Glutamatergic neuron (in vitro differentiated cells): ENCODE measurements at regions not wholly inside any gene's neighbourhood (a gene's known extent, or its start where the extent isn't known, plus 50 kb on each side); places are given as distances from the start of the nearest gene placed in this dataset.

ENCODE experiments used
- DNase-seq: peaks from one replicate; pipeline ENCODE4 v3.0.0; 2022
- H3K27ac Mint-ChIP-seq: one replicate; pipeline ENCODE4 v1.8.0; 2020; ENCODE audit warnings: mild to moderate bottlenecking, mixed read lengths, inconsistent platforms; ENCODE audit not compliant: unreplicated experiment
- H3K27me3 Mint-ChIP-seq: one replicate; pipeline ENCODE4 v1.8.0; 2020; ENCODE audit warnings: mild to moderate bottlenecking, moderate library complexity, mixed read lengths, inconsistent platforms; ENCODE audit not compliant: unreplicated experiment
- H3K36me3 Mint-ChIP-seq: one replicate; pipeline ENCODE4 v1.8.0; 2020; ENCODE audit warnings: mild to moderate bottlenecking, mixed read lengths, inconsistent platforms; ENCODE audit not compliant: unreplicated experiment
- H3K4me1 Mint-ChIP-seq: one replicate; pipeline ENCODE4 v1.8.0; 2020; ENCODE audit warnings: mild to moderate bottlenecking, low read depth, mixed read lengths, inconsistent platforms; ENCODE audit not compliant: unreplicated experiment
- H3K4me3 Mint-ChIP-seq: one replicate; pipeline ENCODE4 v1.8.0; 2020; ENCODE audit warnings: mild to moderate bottlenecking, mixed read lengths, inconsistent platforms; ENCODE audit not compliant: unreplicated experiment
- H3K9me3 Mint-ChIP-seq: one replicate; pipeline ENCODE4 v1.8.0; 2020; ENCODE audit warnings: mild to moderate bottlenecking, moderate library complexity, mixed read lengths, inconsistent platforms; ENCODE audit not compliant: unreplicated experiment
- CTCF ChIP-seq: fragments of 200-600 bp; sonication (generic); IDR thresholded peaks from one replicate; pipeline ENCODE4 v1.5.0; 2021; ENCODE audit not compliant: partially characterized antibody, unreplicated experiment

GRCh38 chr4:4794421-4794820, 65.0 kb upstream of the MSX1 start:
- Mint-ChIP-seq H3K4me3 (no peak overlapping the region), H3K4me1 (no peaks in the 10 kb centered on the region), H3K9me3 (no peaks in the 10 kb centered on the region), H3K36me3 (peaks cover 15% of the 10 kb centered on the region), H3K27ac (no peak overlapping the region), H3K27me3 (no peaks in the 10 kb centered on the region)
- no peak for DNase-seq
- TF ChIP-seq CTCF, result no peak

- Mint-ChIP-seq H3K27ac (no peak overlapping the region), H3K27me3 (no peaks in the 10 kb centered on the region), H3K4me1 (no peaks in the 10 kb centered on the region), H3K9me3 (peaks cover 3% of the 10 kb centered on the region), H3K36me3 (peaks cover 28% of the 10 kb centered on the region), H3K4me3 (no peak overlapping the region)
- no peak for DNase-seq
- TF ChIP-seq CTCF, result no peak
Observed at GRCh38 chr4:4792466-4792865, 67.0 kb upstream of the MSX1 start.

- no peak overlapping the region for H3K27ac Mint-ChIP-seq
- no peak for TF ChIP-seq CTCF
- H3K9me3 Mint-ChIP-seq, result peaks cover 3% of the 10 kb centered on the region
- H3K4me1 Mint-ChIP-seq, result no peaks in the 10 kb centered on the region
- H3K27me3 Mint-ChIP-seq, result no peaks in the 10 kb centered on the region
- no peak overlapping the region for H3K4me3 Mint-ChIP-seq
- peaks cover 30% of the 10 kb centered on the region for H3K36me3 Mint-ChIP-seq
- DNase-seq, result no peak
Observed at GRCh38 chr4:4791299-4792111, 68.0 kb upstream of the MSX1 start.

- TF ChIP-seq CTCF, result no peak
- Mint-ChIP-seq H3K9me3 (peaks cover 9% of the 10 kb centered on the region), H3K27me3 (no peaks in the 10 kb centered on the region), H3K27ac (no peak overlapping the region), H3K4me3 (no peak overlapping the region), H3K36me3 (peaks cover 34% of the 10 kb centered on the region), H3K4me1 (no peaks in the 10 kb centered on the region)
- DNase-seq, result no peak
Observed at GRCh38 chr4:4789462-4789861, 70.0 kb upstream of the MSX1 start.

- peaks cover 9% of the 10 kb centered on the region for H3K9me3 Mint-ChIP-seq
Observed at GRCh38 chr4:4788573-4788972, 70.9 kb upstream of the MSX1 start.

More at GRCh38 chr4:4788573-4788972, 70.9 kb upstream of the MSX1 start:
- DNase-seq, result no peak
- no peak overlapping the region for H3K27ac Mint-ChIP-seq
- H3K4me3 Mint-ChIP-seq, result no peak overlapping the region
- H3K36me3 Mint-ChIP-seq, result peaks cover 34% of the 10 kb centered on the region
- H3K27me3 Mint-ChIP-seq, result no peaks in the 10 kb centered on the region
- no peak for TF ChIP-seq CTCF
- H3K4me1 Mint-ChIP-seq, result no peaks in the 10 kb centered on the region
